Thyroid gland (tissue), 4 donors: ENCODE measurements at regions not wholly inside any gene's neighbourhood (a gene's known extent, or its start where the extent isn't known, plus 50 kb on each side); places are given as distances from the start of the nearest gene placed in this dataset.
"Not testable (repeated sequence)": the region's sequence is repeated elsewhere in the genome, so short reads cannot be mapped to it uniquely, and the experiment has no call there.

Experiments used
- DNase-seq, 2 donors: peaks; one replicate each; pipeline ENCODE4 v3.0.0-alpha.2; 2019
- H3K27ac ChIP-seq, 3 donors: fragments of 200-600 bp; sonication (generic); 1 replicate in 2 of 3; 2 replicates in 1 of 3; pipeline ENCODE4 v1.5.1; 2016 to 2019; ENCODE audit warnings: mild to moderate bottlenecking in 1 of 3, moderate library complexity in 1 of 3
- H3K27me3 ChIP-seq: fragments of 200-600 bp; sonication (generic); one replicate; pipeline ENCODE4 v1.5.1; 2019
- H3K36me3 ChIP-seq, 2 donors: fragments of 200-600 bp; sonication (generic); one replicate each; pipeline ENCODE4 v1.5.1; 2016 to 2019
- H3K4me1 ChIP-seq, 2 donors: fragments of 200-600 bp; sonication (generic); one replicate each; pipeline ENCODE4 v1.5.1; 2017 to 2019
- H3K4me3 ChIP-seq, 3 donors: fragments of 200-600 bp; sonication (generic); replicated peaks in 1 of 3; 1 replicate in 2 of 3; 2 replicates in 1 of 3; pipeline ENCODE4 v1.5.1; 2016; ENCODE audit warnings: mild to moderate bottlenecking in 1 of 3
- H3K9me3 ChIP-seq: fragments of 200-600 bp; sonication (generic); one replicate; pipeline ENCODE4 v1.5.1; 2017
- CTCF ChIP-seq, 6 experiments: fragments of 200-600 bp in 3 of 6; fragments of 450-650 bp in 3 of 6; sonication (generic) in 3 of 6; IDR thresholded peaks; one replicate each; pipeline ENCODE4 v1.5.1; 2016 to 2019; ENCODE audit warnings: antibody characterized with exemption in 6 of 6, mild to moderate bottlenecking in 2 of 6, inconsistent platforms in 1 of 6, moderate library complexity in 1 of 6
- POLR2A ChIP-seq, 2 donors: fragments of 450-650 bp; IDR thresholded peaks; one replicate each; pipeline ENCODE4 v1.6.1; 2017; ENCODE audit warnings: antibody characterized with exemption in 2 of 2, mild to moderate bottlenecking in 2 of 2, moderate library complexity in 1 of 2
- WGBS, 2 donors: methylation state at CpG; one replicate each; pipeline ENCODE4 v1.1.5; 2017; 5-methylcytosine and 5-hydroxymethylcytosine counted together
- intact Hi-C: fragments of 100-400 bp; cut with DNase I; formaldehyde crosslinking; loops from one replicate; pipeline ENCODE4 v1.15.1; 2023

GRCh38 chr5:13212886-13213285, 731.6 kb downstream of the DNAH5 start:
- Histone ChIP-seq H3K4me3 (no peak overlapping the region), H3K36me3 (no peaks in the 10 kb centered on the region), H3K27ac (no peak overlapping the region), H3K27me3 (no peaks in the 10 kb centered on the region), H3K9me3 (no peaks in the 10 kb centered on the region), H3K4me1 (no peaks in the 10 kb centered on the region)
- TF ChIP-seq CTCF (IDR thresholded peaks at IDR 0.05) (no peak), POLR2A (IDR thresholded peaks at IDR 0.05) (no peak)
- WGBS, 2 donors, result 45 to 62% methylated on average over 4 of the region's 4 CpGs
- DNase-seq, result no peak
- intact Hi-C loops, result no loop called here

- intact Hi-C loops, result no loop called here
- TF ChIP-seq CTCF (IDR thresholded peaks at IDR 0.05), result no peak
- TF ChIP-seq POLR2A (IDR thresholded peaks at IDR 0.05), result no peak
- 96 to 97% methylated on average over 1 of the region's 1 CpG for WGBS, 2 donors
Observed at GRCh38 chr5:13211064-13211463, 733.4 kb downstream of the DNAH5 start.

GRCh38 chr5:13207112-13207511, 737.4 kb downstream of the DNAH5 start:
- DNase-seq, result no peak
- Histone ChIP-seq H3K4me3 (no peak overlapping the region), H3K27me3 (no peaks in the 10 kb centered on the region), H3K27ac (no peak overlapping the region), H3K36me3 (no peaks in the 10 kb centered on the region), H3K9me3 (no peaks in the 10 kb centered on the region), H3K4me1 (no peaks in the 10 kb centered on the region)
- TF ChIP-seq POLR2A (IDR thresholded peaks at IDR 0.05) (no peak), CTCF (IDR thresholded peaks at IDR 0.05) (no peak)
- intact Hi-C loops, result no loop called here

More at GRCh38 chr5:13211064-13211463, 733.4 kb downstream of the DNAH5 start:
- Histone ChIP-seq H3K9me3 (no peaks in the 10 kb centered on the region), H3K36me3 (no peaks in the 10 kb centered on the region), H3K27me3 (no peaks in the 10 kb centered on the region), H3K4me1 (no peaks in the 10 kb centered on the region), H3K27ac (no peak overlapping the region), H3K4me3 (no peak overlapping the region)
- DNase-seq, result no peak

- Histone ChIP-seq H3K4me3 (no peak overlapping the region), H3K27ac (no peak overlapping the region)
- intact Hi-C loops, result no loop called here
Observed at GRCh38 chr5:13201022-13201421, 743.5 kb downstream of the DNAH5 start.

GRCh38 chr5:13198226-13198625, 746.3 kb downstream of the DNAH5 start:
- H3K27me3 ChIP-seq, H3K36me3 ChIP-seq, H3K27ac ChIP-seq, intact Hi-C loops, H3K9me3 ChIP-seq, DNase-seq, H3K4me1 ChIP-seq, H3K4me3 ChIP-seq: not testable (repeated sequence)
- 61 to 74% methylated on average over 2 of the region's 2 CpGs for WGBS, 2 donors

More at GRCh38 chr5:13201022-13201421, 743.5 kb downstream of the DNAH5 start:
- Histone ChIP-seq H3K36me3 (no peaks in the 10 kb centered on the region), H3K9me3 (no peaks in the 10 kb centered on the region), H3K27me3 (no peaks in the 10 kb centered on the region), H3K4me1 (no peaks in the 10 kb centered on the region)
- no peak for DNase-seq
- no peak for TF ChIP-seq POLR2A (IDR thresholded peaks at IDR 0.05)
- no peak for TF ChIP-seq CTCF (IDR thresholded peaks at IDR 0.05)
- WGBS, 2 donors, result 89 to 93% methylated on average over 6 of the region's 6 CpGs

- intact Hi-C loops, result no loop called here
- TF ChIP-seq CTCF (IDR thresholded peaks at IDR 0.05), result no peak
- no peak for TF ChIP-seq POLR2A (IDR thresholded peaks at IDR 0.05)
- H3K27ac ChIP-seq, result no peak overlapping the region
- no peaks in the 10 kb centered on the region for H3K4me1 ChIP-seq
- H3K36me3 ChIP-seq, result no peaks in the 10 kb centered on the region
- no peak for DNase-seq
- no peak overlapping the region for H3K4me3 ChIP-seq
- WGBS, 2 donors, result 80 to 81% methylated on average over 4 of the region's 4 CpGs
- H3K27me3 ChIP-seq, result no peaks in the 10 kb centered on the region
- H3K9me3 ChIP-seq, result no peaks in the 10 kb centered on the region
Observed at GRCh38 chr5:13189532-13189931, 755.0 kb downstream of the DNAH5 start.
